GM23338 (cell line): ENCODE measurements at regions not wholly inside any gene's neighbourhood (a gene's known extent, or its start where the extent isn't known, plus 50 kb on each side); places are given as distances from the start of the nearest gene placed in this dataset.

Experiments
- ATAC-seq: fragments of 200-7000 bp; cut with Tn5 transposase; 3 replicates; pipeline ENCODE4 v1.9.1; 2020
- DNase-seq: peaks from one replicate; pipeline ENCODE4 v3.0.0-alpha.2; 2015; ENCODE audit warnings: low spot score
- H2AFZ ChIP-seq: fragments of 200-600 bp; sonication (generic); 2 replicates; pipeline ENCODE4 v1.8.0; 2016; ENCODE audit warnings: antibody characterized with exemption, mild to moderate bottlenecking, moderate library complexity
- H3F3A ChIP-seq: fragments of 200-600 bp; sonication (generic); replicated peaks from 2 replicates; pipeline ENCODE4 v1.8.0; 2017; ENCODE audit warnings: antibody characterized with exemption, mixed run types, low read depth
- H3K27ac ChIP-seq: fragments of 200-600 bp; sonication (generic); 2 replicates; pipeline ENCODE4 v1.6.1; 2016; ENCODE audit warnings: low read depth
- H3K27me3 ChIP-seq: fragments of 200-600 bp; sonication (generic); 2 replicates; pipeline ENCODE4 v1.8.0; 2016; ENCODE audit warnings: mild to moderate bottlenecking, mixed run types, moderate library complexity; ENCODE audit not compliant: insufficient read depth
- H3K36me3 ChIP-seq: fragments of 200-600 bp; sonication (generic); 2 replicates; pipeline ENCODE4 v1.8.0; 2016; ENCODE audit warnings: mild to moderate bottlenecking; ENCODE audit not compliant: insufficient read depth
- H3K4me1 ChIP-seq: fragments of 200-600 bp; sonication (generic); 2 replicates; pipeline ENCODE4 v1.8.0; 2016; ENCODE audit warnings: mild to moderate bottlenecking, moderate library complexity; ENCODE audit not compliant: insufficient read depth
- H3K4me2 ChIP-seq: fragments of 200-600 bp; sonication (generic); 2 replicates; pipeline ENCODE4 v1.7.1; 2017; ENCODE audit warnings: mixed run types
- H3K4me3 ChIP-seq: fragments of 200-600 bp; sonication (generic); 2 replicates; pipeline ENCODE4 v1.6.1; 2016; ENCODE audit warnings: mixed run types
- H3K79me2 ChIP-seq: fragments of 200-600 bp; sonication (generic); replicated peaks from 2 replicates; pipeline ENCODE4 v1.8.0; 2017; ENCODE audit warnings: mild to moderate bottlenecking; ENCODE audit not compliant: insufficient read depth
- H3K9me2 ChIP-seq: fragments of 200-600 bp; sonication (generic); 2 replicates; pipeline ENCODE4 v1.8.0; 2017; ENCODE audit not compliant: insufficient read depth
- H4K20me1 ChIP-seq: fragments of 200-600 bp; sonication (generic); replicated peaks from 2 replicates; pipeline ENCODE4 v1.8.0; 2017; ENCODE audit warnings: mild to moderate bottlenecking; ENCODE audit not compliant: insufficient read depth
- H3K27ac Mint-ChIP-seq: 2 replicates; pipeline ENCODE4 v1.8.0; 2020; ENCODE audit warnings: inconsistent platforms, mild to moderate bottlenecking, moderate library complexity, mixed read lengths
- H3K27me3 Mint-ChIP-seq: 3 replicates; pipeline ENCODE4 v1.8.0; 2022; ENCODE audit warnings: low read depth, mild to moderate bottlenecking, moderate library complexity, mixed read lengths, inconsistent platforms; ENCODE audit not compliant: insufficient read depth, poor library complexity
- H3K36me3 Mint-ChIP-seq: 3 replicates; pipeline ENCODE4 v1.8.0; 2021; ENCODE audit warnings: low read depth, mild to moderate bottlenecking, inconsistent platforms, moderate library complexity, mixed read lengths
- H3K4me1 Mint-ChIP-seq: 3 replicates; pipeline ENCODE4 v1.8.0; 2020; ENCODE audit warnings: mild to moderate bottlenecking, inconsistent platforms, mixed read lengths
- H3K4me3 Mint-ChIP-seq: 3 replicates; pipeline ENCODE4 v1.8.0; 2021; ENCODE audit warnings: moderate library complexity, mild to moderate bottlenecking, inconsistent platforms, mixed read lengths
- H3K9me3 Mint-ChIP-seq: 3 replicates; pipeline ENCODE4 v1.8.0; 2020; ENCODE audit warnings: moderate library complexity, mild to moderate bottlenecking, inconsistent platforms, mixed read lengths
- EZH2phosphoT487 ChIP-seq: fragments of 200-600 bp; sonication (generic); IDR thresholded peaks from one replicate; pipeline ENCODE4 v1.8.1; 2018; ENCODE audit warnings: antibody characterized with exemption; ENCODE audit not compliant: unreplicated experiment
- JUNB ChIP-seq: IDR thresholded peaks from one replicate; pipeline ENCODE4 v1.6.1; 2016; ENCODE audit warnings: antibody characterized with exemption; ENCODE audit not compliant: unreplicated experiment
- NANOG ChIP-seq: IDR thresholded peaks from 2 replicates; pipeline ENCODE4 v1.6.1; 2016; ENCODE audit warnings: antibody characterized with exemption, borderline replicate concordance
- STAT1 ChIP-seq: IDR thresholded peaks from one replicate; pipeline ENCODE4 v1.6.1; 2016; ENCODE audit warnings: antibody characterized with exemption; ENCODE audit not compliant: unreplicated experiment
- ZNF114 ChIP-seq: fragments of 250-450 bp; sonication (Bioruptor Pico); IDR thresholded peaks from 2 replicates; pipeline ENCODE4 v1.5.0; 2020; ENCODE audit warnings: mild to moderate bottlenecking, moderate library complexity
- TF ChIP-seq, protein P1 (sequence below): IDR thresholded peaks from 2 replicates; pipeline ENCODE4 v1.6.1; 2016; ENCODE audit warnings: antibody characterized with exemption
- TF ChIP-seq, protein P2 (sequence below): fragments of 250-450 bp; sonication (Bioruptor Pico); IDR thresholded peaks from 2 replicates; pipeline ENCODE4 v1.5.0; 2020; ENCODE audit warnings: mild to moderate bottlenecking, moderate library complexity

DNA sequence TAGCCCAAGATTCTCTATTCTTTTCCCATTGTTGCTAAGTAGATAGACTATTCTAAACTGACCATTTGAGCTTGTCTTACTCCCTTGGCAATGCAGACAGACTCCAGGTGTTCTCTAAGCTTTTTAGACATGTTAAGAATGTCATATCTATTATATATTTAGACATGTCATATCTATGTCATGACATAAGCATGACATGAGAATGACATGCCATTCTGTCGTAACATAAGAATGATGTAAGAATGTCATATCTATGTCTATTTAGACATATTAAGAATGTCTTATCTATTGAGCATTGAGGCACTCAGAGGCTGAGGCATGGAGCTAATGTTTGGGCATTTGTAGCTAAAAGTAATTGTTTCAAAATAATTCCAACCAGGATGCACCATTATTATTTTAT lies 277.3 kb upstream of the ATP2B1 start:
- H3K4me1 Mint-ChIP-seq: no peaks in the 10 kb centered on the region
- no peak overlapping the region for H3K4me3 Mint-ChIP-seq
- no peaks in the 10 kb centered on the region for H3K27me3 Mint-ChIP-seq
- Histone ChIP-seq H3K27me3 (no peaks in the 10 kb centered on the region), H3K79me2 (no peaks in the 10 kb centered on the region), H3K9me2 (0 out of 2 replicates have a peak, but pooled peaks cover 5% of the 10 kb centered on the region), H4K20me1 (no peaks in the 10 kb centered on the region), H3K36me3 (no peaks in the 10 kb centered on the region), H3K27ac (no peak overlapping the region), H3F3A (no peaks in the 10 kb centered on the region), H3K4me3 (no peak overlapping the region), H3K4me2 (no peak overlapping the region), H2AFZ (no peak overlapping the region), H3K4me1 (no peaks in the 10 kb centered on the region)
- no peak overlapping the region for H3K27ac Mint-ChIP-seq
- ATAC-seq (no peak), DNase-seq (no peak)
- no peaks in the 10 kb centered on the region for H3K9me3 Mint-ChIP-seq
- H3K36me3 Mint-ChIP-seq: no peaks in the 10 kb centered on the region
- TF ChIP-seq EZH2phosphoT487: no peak
- TF ChIP-seq ZNF114 (CRISPR knock-in tag): no peak

DNA sequence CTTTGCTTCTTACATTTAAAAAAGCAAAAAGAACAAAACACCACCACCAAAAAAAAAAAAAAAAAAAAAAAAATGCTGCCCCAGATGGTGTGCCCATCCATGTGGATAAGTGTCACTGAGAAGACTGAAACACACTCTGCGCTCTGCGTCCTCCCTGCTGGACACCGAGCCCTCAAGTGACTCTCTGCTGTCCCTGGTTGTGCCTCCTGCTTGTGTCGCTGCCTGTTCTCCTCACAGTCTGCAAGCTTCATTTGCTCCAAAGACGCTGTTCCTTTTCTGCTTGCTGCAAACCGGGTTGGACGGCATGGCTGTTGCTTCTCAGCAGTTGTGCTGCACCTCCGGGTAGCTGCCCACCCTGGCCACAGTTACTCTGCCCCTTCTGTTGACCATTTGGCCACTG lies 276.2 kb upstream of the ATP2B1 start:
- Mint-ChIP-seq H3K27ac (0 out of 2 replicates have a peak overlapping the region, but pooled peaks have one; percentile 20), H3K27me3 (no peaks in the 10 kb centered on the region), H3K4me1 (peaks cover 5% of the 10 kb centered on the region; the same call in 2 of the 3 replicates), H3K9me3 (no peaks in the 10 kb centered on the region), H3K4me3 (no peak overlapping the region), H3K36me3 (no peaks in the 10 kb centered on the region)
- H3K27ac ChIP-seq: no peak overlapping the region
- no peak for TF ChIP-seq STAT1
- no peak for TF ChIP-seq ZNF114 (CRISPR knock-in tag)
- TF ChIP-seq, protein P1, sequence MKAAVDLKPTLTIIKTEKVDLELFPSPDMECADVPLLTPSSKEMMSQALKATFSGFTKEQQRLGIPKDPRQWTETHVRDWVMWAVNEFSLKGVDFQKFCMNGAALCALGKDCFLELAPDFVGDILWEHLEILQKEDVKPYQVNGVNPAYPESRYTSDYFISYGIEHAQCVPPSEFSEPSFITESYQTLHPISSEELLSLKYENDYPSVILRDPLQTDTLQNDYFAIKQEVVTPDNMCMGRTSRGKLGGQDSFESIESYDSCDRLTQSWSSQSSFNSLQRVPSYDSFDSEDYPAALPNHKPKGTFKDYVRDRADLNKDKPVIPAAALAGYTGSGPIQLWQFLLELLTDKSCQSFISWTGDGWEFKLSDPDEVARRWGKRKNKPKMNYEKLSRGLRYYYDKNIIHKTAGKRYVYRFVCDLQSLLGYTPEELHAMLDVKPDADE: no peak
- no peak for TF ChIP-seq JUNB
- TF ChIP-seq NANOG: no peak
- TF ChIP-seq, protein P2, sequence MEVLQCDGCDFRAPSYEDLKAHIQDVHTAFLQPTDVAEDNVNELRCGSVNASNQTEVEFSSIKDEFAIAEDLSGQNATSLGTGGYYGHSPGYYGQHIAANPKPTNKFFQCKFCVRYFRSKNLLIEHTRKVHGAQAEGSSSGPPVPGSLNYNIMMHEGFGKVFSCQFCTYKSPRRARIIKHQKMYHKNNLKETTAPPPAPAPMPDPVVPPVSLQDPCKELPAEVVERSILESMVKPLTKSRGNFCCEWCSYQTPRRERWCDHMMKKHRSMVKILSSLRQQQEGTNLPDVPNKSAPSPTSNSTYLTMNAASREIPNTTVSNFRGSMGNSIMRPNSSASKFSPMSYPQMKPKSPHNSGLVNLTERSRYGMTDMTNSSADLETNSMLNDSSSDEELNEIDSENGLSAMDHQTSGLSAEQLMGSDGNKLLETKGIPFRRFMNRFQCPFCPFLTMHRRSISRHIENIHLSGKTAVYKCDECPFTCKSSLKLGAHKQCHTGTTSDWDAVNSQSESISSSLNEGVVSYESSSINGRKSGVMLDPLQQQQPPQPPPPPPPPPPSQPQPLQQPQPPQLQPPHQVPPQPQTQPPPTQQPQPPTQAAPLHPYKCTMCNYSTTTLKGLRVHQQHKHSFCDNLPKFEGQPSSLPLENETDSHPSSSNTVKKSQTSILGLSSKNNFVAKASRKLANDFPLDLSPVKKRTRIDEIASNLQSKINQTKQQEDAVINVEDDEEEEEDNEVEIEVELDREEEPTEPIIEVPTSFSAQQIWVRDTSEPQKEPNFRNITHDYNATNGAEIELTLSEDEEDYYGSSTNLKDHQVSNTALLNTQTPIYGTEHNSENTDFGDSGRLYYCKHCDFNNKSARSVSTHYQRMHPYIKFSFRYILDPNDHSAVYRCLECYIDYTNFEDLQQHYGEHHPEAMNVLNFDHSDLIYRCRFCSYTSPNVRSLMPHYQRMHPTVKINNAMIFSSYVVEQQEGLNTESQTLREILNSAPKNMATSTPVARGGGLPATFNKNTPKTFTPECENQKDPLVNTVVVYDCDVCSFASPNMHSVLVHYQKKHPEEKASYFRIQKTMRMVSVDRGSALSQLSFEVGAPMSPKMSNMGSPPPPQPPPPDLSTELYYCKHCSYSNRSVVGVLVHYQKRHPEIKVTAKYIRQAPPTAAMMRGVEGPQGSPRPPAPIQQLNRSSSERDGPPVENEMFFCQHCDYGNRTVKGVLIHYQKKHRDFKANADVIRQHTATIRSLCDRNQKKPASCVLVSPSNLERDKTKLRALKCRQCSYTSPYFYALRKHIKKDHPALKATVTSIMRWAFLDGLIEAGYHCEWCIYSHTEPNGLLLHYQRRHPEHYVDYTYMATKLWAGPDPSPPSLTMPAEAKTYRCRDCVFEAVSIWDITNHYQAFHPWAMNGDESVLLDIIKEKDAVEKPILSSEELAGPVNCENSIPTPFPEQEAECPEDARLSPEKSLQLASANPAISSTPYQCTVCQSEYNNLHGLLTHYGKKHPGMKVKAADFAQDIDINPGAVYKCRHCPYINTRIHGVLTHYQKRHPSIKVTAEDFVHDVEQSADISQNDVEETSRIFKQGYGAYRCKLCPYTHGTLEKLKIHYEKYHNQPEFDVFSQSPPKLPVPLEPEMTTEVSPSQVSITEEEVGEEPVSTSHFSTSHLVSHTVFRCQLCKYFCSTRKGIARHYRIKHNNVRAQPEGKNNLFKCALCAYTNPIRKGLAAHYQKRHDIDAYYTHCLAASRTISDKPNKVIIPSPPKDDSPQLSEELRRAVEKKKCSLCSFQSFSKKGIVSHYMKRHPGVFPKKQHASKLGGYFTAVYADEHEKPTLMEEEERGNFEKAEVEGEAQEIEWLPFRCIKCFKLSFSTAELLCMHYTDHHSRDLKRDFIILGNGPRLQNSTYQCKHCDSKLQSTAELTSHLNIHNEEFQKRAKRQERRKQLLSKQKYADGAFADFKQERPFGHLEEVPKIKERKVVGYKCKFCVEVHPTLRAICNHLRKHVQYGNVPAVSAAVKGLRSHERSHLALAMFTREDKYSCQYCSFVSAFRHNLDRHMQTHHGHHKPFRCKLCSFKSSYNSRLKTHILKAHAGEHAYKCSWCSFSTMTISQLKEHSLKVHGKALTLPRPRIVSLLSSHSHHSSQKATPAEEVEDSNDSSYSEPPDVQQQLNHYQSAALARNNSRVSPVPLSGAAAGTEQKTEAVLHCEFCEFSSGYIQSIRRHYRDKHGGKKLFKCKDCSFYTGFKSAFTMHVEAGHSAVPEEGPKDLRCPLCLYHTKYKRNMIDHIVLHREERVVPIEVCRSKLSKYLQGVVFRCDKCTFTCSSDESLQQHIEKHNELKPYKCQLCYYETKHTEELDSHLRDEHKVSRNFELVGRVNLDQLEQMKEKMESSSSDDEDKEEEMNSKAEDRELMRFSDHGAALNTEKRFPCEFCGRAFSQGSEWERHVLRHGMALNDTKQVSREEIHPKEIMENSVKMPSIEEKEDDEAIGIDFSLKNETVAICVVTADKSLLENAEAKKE (CRISPR knock-in tag): no peak
- DNase-seq (no peak), ATAC-seq (no peak)
- no peaks in the 10 kb centered on the region for H4K20me1 ChIP-seq
- no peak overlapping the region for H3K4me3 ChIP-seq
- H3K36me3 ChIP-seq: no peaks in the 10 kb centered on the region
- H2AFZ ChIP-seq: no peak overlapping the region
- H3F3A ChIP-seq: no peaks in the 10 kb centered on the region
- no peaks in the 10 kb centered on the region for H3K79me2 ChIP-seq
- H3K4me1 ChIP-seq: no peaks in the 10 kb centered on the region
- H3K27me3 ChIP-seq: no peaks in the 10 kb centered on the region
- H3K9me2 ChIP-seq: 0 out of 2 replicates have a peak, but pooled peaks cover 4% of the 10 kb centered on the region
- no peak overlapping the region for H3K4me2 ChIP-seq
